H9 (cell line): ENCODE measurements at regions not wholly inside any gene's neighbourhood (a gene's known extent, or its start where the extent isn't known, plus 50 kb on each side); places are given as distances from the start of the nearest gene placed in this dataset.

Source experiments
- DNase-seq: peaks from one replicate; pipeline ENCODE4 v3.0.0-alpha.2; 2017
- H2AFZ ChIP-seq: one replicate; pipeline ENCODE4 v1.6.1; 2013; ENCODE audit warnings: mild to moderate bottlenecking, low read length, control low read depth, moderate library complexity
- H2AK5ac ChIP-seq: 2 replicates; pipeline ENCODE4 v1.6.1; 2013; ENCODE audit warnings: low read length, control low read depth, mixed read lengths; ENCODE audit not compliant: insufficient read length
- H2BK120ac ChIP-seq: one replicate; pipeline ENCODE4 v1.6.1; 2013; ENCODE audit warnings: low read depth, mild to moderate bottlenecking, low read length, control low read depth, inconsistent platforms; ENCODE audit not compliant: poor library complexity, severe bottlenecking
- H2BK12ac ChIP-seq: 2 replicates; pipeline ENCODE4 v1.6.1; 2013; ENCODE audit warnings: low read length, control low read depth, mixed read lengths, low read depth; ENCODE audit not compliant: insufficient read length
- H2BK15ac ChIP-seq: 2 replicates; pipeline ENCODE4 v1.6.1; 2013; ENCODE audit warnings: low read depth, low read length, control low read depth
- H2BK20ac ChIP-seq: one replicate; pipeline ENCODE4 v1.6.1; 2013; ENCODE audit warnings: low read depth, mild to moderate bottlenecking, low read length, control low read depth, inconsistent platforms; ENCODE audit not compliant: poor library complexity, severe bottlenecking
- H2BK5ac ChIP-seq: 2 replicates; pipeline ENCODE4 v1.6.1; 2013; ENCODE audit warnings: low read length, control low read depth, mixed read lengths; ENCODE audit not compliant: insufficient read length
- H3K14ac ChIP-seq: 2 replicates; pipeline ENCODE4 v1.6.1; 2013; ENCODE audit warnings: low read length, control low read depth; ENCODE audit not compliant: insufficient read depth
- H3K18ac ChIP-seq: 2 replicates; pipeline ENCODE4 v1.6.1; 2013; ENCODE audit warnings: low read depth, mild to moderate bottlenecking, mixed read lengths, low read length, control low read depth; ENCODE audit not compliant: insufficient read length
- H3K23ac ChIP-seq: 2 replicates; pipeline ENCODE4 v1.6.1; 2013; ENCODE audit warnings: low read length, control low read depth, mixed read lengths, low read depth; ENCODE audit not compliant: insufficient read length
- H3K23me2 ChIP-seq: 2 replicates; pipeline ENCODE4 v1.6.1; 2013; ENCODE audit warnings: low read depth, mild to moderate bottlenecking, mixed read lengths, low read length, control low read depth; ENCODE audit not compliant: insufficient read length, poor library complexity, severe bottlenecking
- H3K27ac ChIP-seq: 2 replicates; pipeline ENCODE4 v1.5.1; 2013; ENCODE audit warnings: low read length, control low read depth, mixed read lengths, low read depth; ENCODE audit not compliant: insufficient read length
- H3K27me3 ChIP-seq: 2 replicates; pipeline ENCODE4 v1.6.1; 2013; ENCODE audit warnings: low read length, control low read depth, inconsistent platforms; ENCODE audit not compliant: insufficient read depth
- H3K4ac ChIP-seq: 2 replicates; pipeline ENCODE4 v1.6.1; 2013; ENCODE audit warnings: low read depth, mild to moderate bottlenecking, control low read depth, inconsistent platforms, low read length, moderate library complexity
- H3K4me1 ChIP-seq: 2 replicates; pipeline ENCODE4 v1.6.1; 2013; ENCODE audit warnings: low read length, control low read depth, inconsistent platforms; ENCODE audit not compliant: insufficient read depth
- H3K4me2 ChIP-seq: 2 replicates; pipeline ENCODE4 v1.6.1; 2013; ENCODE audit warnings: low read length, control low read depth, mixed read lengths; ENCODE audit not compliant: insufficient read length, insufficient read depth
- H3K56ac ChIP-seq: 2 replicates; pipeline ENCODE4 v1.6.1; 2013; ENCODE audit warnings: low read depth, mild to moderate bottlenecking, mixed read lengths, low read length, control low read depth; ENCODE audit not compliant: insufficient read length
- H3K79me1 ChIP-seq: 2 replicates; pipeline ENCODE4 v1.6.1; 2013; ENCODE audit warnings: low read depth, mild to moderate bottlenecking, moderate library complexity, low read length, control low read depth, inconsistent platforms; ENCODE audit not compliant: insufficient read depth, poor library complexity, severe bottlenecking
- H3K79me2 ChIP-seq: 2 replicates; pipeline ENCODE4 v1.6.1; 2013; ENCODE audit warnings: low read length, control low read depth, inconsistent platforms; ENCODE audit not compliant: insufficient read depth
- H3K9ac ChIP-seq: 2 replicates; pipeline ENCODE4 v1.6.1; 2013; ENCODE audit warnings: low read length, control low read depth, mixed read lengths; ENCODE audit not compliant: insufficient read length; ENCODE audit errors: extremely low read depth
- H3K9me3 ChIP-seq: one replicate; pipeline ENCODE4 v1.6.1; 2013; ENCODE audit warnings: low read depth, low read length, inconsistent platforms; ENCODE audit not compliant: control insufficient read depth
- H3T11ph ChIP-seq: one replicate; pipeline ENCODE4 v1.6.1; 2013; ENCODE audit warnings: mild to moderate bottlenecking, low read length, control low read depth, inconsistent platforms
- H4K20me1 ChIP-seq: one replicate; pipeline ENCODE4 v1.6.1; 2013; ENCODE audit not compliant: control insufficient read depth, insufficient read length, insufficient read depth
- H4K5ac ChIP-seq: 2 replicates; pipeline ENCODE4 v1.6.1; 2013; ENCODE audit warnings: low read depth, mild to moderate bottlenecking, mixed read lengths, low read length, control low read depth; ENCODE audit not compliant: insufficient read length
- H4K8ac ChIP-seq: replicated peaks from 2 replicates; pipeline ENCODE4 v1.6.1; 2013; ENCODE audit warnings: low read length, control low read depth, mixed read lengths, low read depth; ENCODE audit not compliant: insufficient read length
- H4K91ac ChIP-seq: 2 replicates; pipeline ENCODE4 v1.6.1; 2013; ENCODE audit warnings: low read depth, mild to moderate bottlenecking, moderate library complexity, mixed read lengths, low read length, control low read depth; ENCODE audit not compliant: insufficient read length
- H3K27ac Mint-ChIP-seq, 3 experiments: 2 replicates in 2 of 3; 3 replicates in 1 of 3; pipeline ENCODE4 v1.8.0; 2020 to 2021; ENCODE audit warnings: mixed read lengths in 3 of 3, mild to moderate bottlenecking in 1 of 3, moderate library complexity in 1 of 3
- H3K27me3 Mint-ChIP-seq: 2 replicates; pipeline ENCODE4 v1.8.0; 2021; ENCODE audit warnings: low read depth, mild to moderate bottlenecking, moderate library complexity, mixed read lengths
- H3K36me3 Mint-ChIP-seq, 3 experiments: 2 replicates in 2 of 3; 3 replicates in 1 of 3; pipeline ENCODE4 v1.8.0; 2020 to 2021; ENCODE audit warnings: low read depth in 3 of 3, mixed read lengths in 3 of 3; ENCODE audit not compliant: insufficient read depth in 1 of 3
- H3K4me1 Mint-ChIP-seq, 2 experiments: 2 replicates each; pipeline ENCODE4 v1.8.0; 2020; ENCODE audit warnings: mixed read lengths in 2 of 2
- H3K4me3 Mint-ChIP-seq, 2 experiments: 2 replicates in 1 of 2; 3 replicates in 1 of 2; pipeline ENCODE4 v1.8.0; 2020 to 2021; ENCODE audit warnings: mild to moderate bottlenecking in 2 of 2, mixed read lengths in 2 of 2, moderate library complexity in 1 of 2
- H3K9me3 Mint-ChIP-seq, 2 experiments: 2 replicates in 1 of 2; 3 replicates in 1 of 2; pipeline ENCODE4 v1.8.0; 2020; ENCODE audit warnings: mild to moderate bottlenecking in 2 of 2, mixed read lengths in 2 of 2, moderate library complexity in 1 of 2
- WGBS: extraction: QIAGEN DNeasy Blood & Tissue Kit; methylation state at CpG from one replicate; pipeline ENCODE4 v1.1.7; 2013; ENCODE audit warnings: missing lambda C conversion rate, low lambda C conversion rate, mixed read lengths; ENCODE audit not compliant: insufficient read length; ENCODE audit errors: extremely low coverage; 5-methylcytosine and 5-hydroxymethylcytosine counted together
- TF ChIP-seq, protein P1 (sequence below): fragments of 200-600 bp; sonication (generic); conservative IDR thresholded peaks from 3 replicates; pipeline ENCODE4 v1.8.0; 2021; ENCODE audit warnings: antibody characterized with exemption, mild to moderate bottlenecking

DNA sequence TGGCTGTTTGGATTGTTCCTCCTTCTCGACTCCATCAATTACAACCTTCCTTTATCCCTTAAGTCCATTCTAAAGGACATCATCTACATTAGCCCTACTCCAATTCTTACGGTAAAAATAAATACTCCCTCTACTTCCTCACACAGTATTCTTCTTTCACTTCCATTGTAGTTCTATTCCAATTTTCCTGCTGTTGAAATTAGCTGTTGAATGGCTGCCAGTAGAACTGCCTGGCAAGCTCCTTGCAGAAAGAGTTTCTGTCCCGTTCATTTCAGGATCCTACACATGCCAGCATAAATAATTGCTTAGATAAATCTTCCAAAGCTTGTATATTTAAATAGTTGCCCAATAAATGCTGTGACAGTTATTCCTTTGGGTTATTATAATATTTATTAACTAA lies 459.3 kb upstream of the TRIB2 start:
- peaks cover 2 to 6% of the 10 kb centered on the region in 2 experiments; a peak in 2 of 5 replicates for H3K9me3 Mint-ChIP-seq
- TF ChIP-seq, protein P1, sequence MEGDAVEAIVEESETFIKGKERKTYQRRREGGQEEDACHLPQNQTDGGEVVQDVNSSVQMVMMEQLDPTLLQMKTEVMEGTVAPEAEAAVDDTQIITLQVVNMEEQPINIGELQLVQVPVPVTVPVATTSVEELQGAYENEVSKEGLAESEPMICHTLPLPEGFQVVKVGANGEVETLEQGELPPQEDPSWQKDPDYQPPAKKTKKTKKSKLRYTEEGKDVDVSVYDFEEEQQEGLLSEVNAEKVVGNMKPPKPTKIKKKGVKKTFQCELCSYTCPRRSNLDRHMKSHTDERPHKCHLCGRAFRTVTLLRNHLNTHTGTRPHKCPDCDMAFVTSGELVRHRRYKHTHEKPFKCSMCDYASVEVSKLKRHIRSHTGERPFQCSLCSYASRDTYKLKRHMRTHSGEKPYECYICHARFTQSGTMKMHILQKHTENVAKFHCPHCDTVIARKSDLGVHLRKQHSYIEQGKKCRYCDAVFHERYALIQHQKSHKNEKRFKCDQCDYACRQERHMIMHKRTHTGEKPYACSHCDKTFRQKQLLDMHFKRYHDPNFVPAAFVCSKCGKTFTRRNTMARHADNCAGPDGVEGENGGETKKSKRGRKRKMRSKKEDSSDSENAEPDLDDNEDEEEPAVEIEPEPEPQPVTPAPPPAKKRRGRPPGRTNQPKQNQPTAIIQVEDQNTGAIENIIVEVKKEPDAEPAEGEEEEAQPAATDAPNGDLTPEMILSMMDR, result no peak
- H3K23ac ChIP-seq, result no peak overlapping the region

More for the DNA sequence above, 459.3 kb upstream of the TRIB2 start:
- Histone ChIP-seq H2AFZ (no peak overlapping the region), H3K9ac (no peak overlapping the region), H3K79me2 (no peaks in the 10 kb centered on the region), H3K14ac (no peak overlapping the region), H3K4me1 (no peaks in the 10 kb centered on the region; the same call in 1 of the 2 replicates), H3K9me3 (no peaks in the 10 kb centered on the region), H3T11ph (no peak overlapping the region), H2BK120ac (no peak overlapping the region), H4K8ac (no peak overlapping the region), H4K20me1 (no peaks in the 10 kb centered on the region), H4K5ac (no peak overlapping the region), H3K79me1 (no peaks in the 10 kb centered on the region), H3K4me2 (no peak overlapping the region), H3K27ac (no peak overlapping the region), H2AK5ac (no peak overlapping the region), H3K27me3 (no peaks in the 10 kb centered on the region), H3K56ac (no peak overlapping the region), H2BK12ac (no peak overlapping the region), H3K18ac (no peak overlapping the region), H2BK20ac (no peak overlapping the region), H3K23me2 (no peaks in the 10 kb centered on the region), H2BK5ac (no peak overlapping the region), H2BK15ac (no peak overlapping the region), H4K91ac (no peak overlapping the region), H3K4ac (no peak overlapping the region)
- Mint-ChIP-seq H3K4me3 (no peak overlapping the region), H3K27me3 (no peaks in the 10 kb centered on the region), H3K36me3 (peaks cover 0 to 8% (median 2%) of the 10 kb centered on the region in 3 experiments; a peak in 3 of 7 replicates), H3K4me1 (peaks cover 26 to 29% of the 10 kb centered on the region in 2 experiments), H3K27ac (no peak overlapping the region)
- no peak for DNase-seq
- 100% methylated on average over 1 of the region's 3 CpGs for WGBS
